Stimulated activated CD4-positive, alpha-beta T cell treated with anti-CD3 and anti-CD28 coated beads, Interleukin-1b, Interleukin-23, amount 100 ng/mL, for 24 hours (primary cell): ENCODE measurements at regions not wholly inside any gene's neighbourhood (a gene's known extent, or its start where the extent isn't known, plus 50 kb on each side); places are given as distances from the start of the nearest gene placed in this dataset.

Experiments used
- DNase-seq, 4 experiments: peaks; one replicate each; pipeline ENCODE4 v3.0.0-alpha.2; 2020; ENCODE audit warnings: low read depth in 4 of 4, low spot score in 1 of 4

DNA sequence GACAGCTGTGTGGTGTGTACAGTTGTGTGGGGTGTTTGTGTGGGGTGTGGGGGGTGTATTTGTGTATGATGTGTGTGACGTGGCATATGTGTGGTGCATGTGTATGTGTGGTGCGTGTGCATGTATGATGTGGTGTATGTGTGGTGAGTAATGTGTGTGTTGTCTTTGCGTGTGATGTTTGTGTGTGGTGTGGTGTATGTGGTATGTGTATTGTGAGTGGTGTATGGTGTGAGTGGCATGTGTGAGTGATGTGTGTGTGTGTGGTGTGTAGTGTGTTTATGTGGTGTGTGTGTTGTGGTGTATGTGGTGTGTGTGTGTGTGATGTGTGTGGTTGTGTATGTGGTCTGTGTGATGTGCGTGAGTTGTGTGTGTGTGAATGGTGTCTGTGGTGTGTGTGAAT is 191.1 kb downstream of the MELK start:
- no peak for DNase-seq

DNA sequence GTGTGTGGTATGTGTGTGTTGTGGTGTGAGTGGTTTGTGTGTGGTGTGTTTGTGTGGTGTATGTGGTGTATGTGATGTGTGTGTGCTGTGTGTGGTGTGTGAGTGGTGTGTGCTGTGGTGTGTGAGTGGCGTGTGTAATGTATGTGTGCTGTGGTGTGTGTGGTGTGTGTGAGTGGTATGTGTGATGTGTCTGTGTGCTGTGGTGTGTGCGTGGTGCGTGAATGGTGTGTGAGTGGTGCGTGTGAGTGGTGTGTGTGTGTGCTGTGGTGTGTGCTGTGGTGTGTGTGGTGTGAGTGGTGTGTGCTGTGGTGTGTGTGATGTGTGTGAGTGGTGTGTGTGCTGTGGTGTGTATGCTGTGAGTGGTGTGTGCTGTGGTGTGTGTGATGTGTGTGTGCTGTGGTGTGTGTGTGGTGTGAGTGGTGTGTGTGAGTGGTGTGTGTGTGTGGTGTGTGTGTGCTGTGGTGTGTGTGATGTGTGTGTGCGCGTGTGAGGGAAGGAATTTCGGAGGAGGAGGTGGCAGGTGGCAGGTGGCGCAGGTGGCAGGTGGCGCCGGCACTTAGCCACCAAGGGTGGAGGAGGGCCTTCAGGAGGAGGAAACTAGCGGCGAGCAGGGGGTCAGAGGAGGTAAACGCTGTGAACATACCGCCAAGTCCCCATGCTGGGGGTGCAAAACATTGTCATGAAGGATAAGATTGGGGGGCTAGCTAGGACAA is 191.8 kb downstream of the MELK start:
- DNase-seq: no peak

DNA sequence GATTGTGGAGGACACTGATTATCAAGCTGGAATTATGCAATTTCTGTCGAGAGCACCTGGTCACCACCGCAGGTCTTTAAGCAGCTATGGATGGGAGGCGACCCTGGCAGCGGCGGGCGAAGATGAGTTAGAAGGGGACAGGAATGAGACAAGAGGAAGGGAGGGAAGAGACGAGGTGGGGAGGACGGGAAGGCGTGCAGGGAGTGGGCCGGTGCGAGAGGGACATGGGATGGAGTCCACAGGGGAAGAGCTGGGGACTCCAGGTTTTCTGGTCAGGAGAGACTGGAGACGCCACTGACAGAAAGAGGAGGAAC is 192.3 kb downstream of the MELK start:
- DNase-seq: no peak

DNA sequence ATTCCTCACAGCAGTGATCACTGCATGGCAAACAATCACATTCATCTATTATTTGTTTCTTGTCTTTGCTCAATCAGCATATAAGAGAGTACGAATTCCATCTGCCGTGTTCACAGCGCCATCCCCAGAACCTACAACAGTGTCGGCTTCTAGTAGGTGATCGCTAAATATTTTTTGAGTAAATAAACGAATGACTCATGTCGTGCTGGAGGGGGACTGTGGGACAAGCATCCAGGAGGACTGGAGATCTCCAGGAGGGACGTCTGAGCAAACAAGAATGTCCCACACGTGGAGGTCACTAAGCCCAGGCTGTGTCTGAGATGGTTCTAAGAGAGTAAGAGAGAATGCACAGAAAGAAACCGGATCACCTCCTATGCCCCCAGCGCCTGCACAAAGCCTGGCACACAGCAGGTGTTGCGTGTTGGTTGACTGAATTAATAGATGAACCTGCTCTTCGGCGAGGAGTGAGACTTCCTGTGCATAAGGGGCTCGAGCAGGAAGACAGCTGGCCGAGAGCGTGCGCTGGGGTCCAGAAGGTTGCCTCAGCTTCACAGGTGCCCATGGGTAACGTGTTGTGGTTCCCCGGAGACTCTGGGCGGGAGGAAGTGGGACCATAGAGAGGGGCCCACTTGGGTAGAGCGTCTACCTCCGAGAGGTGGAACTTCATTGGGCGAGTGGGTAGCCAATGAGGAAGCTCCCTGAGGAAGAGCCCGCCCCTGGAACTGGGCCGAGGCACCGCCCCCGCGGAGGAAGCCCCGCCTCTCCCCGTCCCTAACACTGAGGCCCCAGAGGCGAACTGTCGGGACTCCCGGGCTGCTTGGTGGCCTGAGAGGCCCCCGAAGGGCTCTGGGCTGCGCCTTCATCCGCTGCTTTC is 193.0 kb downstream of the MELK start:
- peak; percentile 73 to 85 (median 82) for DNase-seq

GRCh38 chr9:36768677-36769076 is 196.0 kb downstream of the MELK start:
- DNase-seq: no peak

GRCh38 chr9:36770025-36770424 is 197.3 kb downstream of the MELK start:
- DNase-seq: no peak

DNA sequence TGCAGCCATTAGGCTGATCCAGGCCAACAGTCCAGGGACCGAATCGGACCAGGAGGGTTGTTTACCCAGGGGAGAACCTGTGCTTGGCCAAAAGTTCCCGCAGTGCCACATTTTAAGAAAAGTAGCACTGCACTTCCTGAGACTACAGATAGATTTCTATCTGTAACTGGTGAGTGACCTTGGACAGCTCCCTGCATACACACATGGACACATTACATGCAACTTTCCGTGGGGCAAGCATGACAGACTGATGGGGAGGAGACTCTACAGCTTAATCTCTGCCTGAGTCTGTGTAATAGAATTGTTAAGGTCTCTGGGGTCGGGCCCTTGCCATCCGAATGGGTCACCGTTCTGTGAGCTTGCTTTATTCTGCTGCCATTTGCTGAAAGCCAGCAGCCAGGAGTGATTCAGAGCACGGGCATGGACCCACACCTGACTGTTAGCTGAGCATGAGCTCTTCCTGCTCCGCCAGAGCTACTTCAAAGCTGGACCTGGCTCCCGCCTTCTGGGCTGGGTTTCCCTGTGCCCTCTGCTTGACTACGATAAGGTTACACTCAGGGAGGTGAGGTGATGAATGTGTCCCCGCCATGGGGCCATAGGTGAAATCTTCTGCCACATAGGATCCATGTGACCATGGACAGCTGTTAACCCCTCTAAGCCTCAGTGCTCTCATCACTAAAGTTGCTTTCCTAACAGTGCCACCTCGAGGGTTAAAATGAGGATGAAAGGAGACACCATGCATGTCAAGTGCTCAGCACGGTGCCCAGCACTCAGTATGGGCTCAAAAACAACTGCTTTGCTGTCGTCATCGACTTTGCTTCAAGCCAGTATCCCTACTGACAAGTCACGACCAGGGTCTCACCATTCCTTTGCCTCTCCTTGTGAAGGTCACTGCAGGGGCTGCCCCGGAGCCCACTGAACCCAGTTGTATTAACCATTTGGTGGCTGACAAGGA is 200.0 kb downstream of the MELK start:
- DNase-seq: no peak

DNA sequence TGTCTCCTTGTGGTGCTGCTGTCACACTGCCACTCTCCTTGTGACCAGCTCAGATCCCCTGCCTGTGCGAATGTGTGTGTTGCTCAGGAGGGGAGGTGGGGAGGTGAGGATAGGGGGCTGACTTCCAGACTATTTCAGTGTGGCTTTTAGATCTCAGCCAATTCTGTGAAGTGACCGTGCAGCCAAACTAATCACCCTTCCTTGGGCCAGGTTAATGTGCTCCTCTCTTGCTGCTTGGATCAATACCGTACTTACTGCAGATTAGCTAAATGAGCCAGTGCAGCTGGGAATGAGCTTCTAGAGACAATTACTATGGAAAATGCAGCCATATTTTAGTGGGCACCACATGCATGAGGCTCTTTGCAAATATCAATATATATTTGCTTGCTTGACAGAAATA is 206.0 kb downstream of the MELK start:
- DNase-seq: no peak

- no peak for DNase-seq
Observed at GRCh38 chr9:36779582-36779981, 206.9 kb downstream of the MELK start.

GRCh38 chr9:36780186-36780585 is 207.5 kb downstream of the MELK start:
- DNase-seq: no peak

DNA sequence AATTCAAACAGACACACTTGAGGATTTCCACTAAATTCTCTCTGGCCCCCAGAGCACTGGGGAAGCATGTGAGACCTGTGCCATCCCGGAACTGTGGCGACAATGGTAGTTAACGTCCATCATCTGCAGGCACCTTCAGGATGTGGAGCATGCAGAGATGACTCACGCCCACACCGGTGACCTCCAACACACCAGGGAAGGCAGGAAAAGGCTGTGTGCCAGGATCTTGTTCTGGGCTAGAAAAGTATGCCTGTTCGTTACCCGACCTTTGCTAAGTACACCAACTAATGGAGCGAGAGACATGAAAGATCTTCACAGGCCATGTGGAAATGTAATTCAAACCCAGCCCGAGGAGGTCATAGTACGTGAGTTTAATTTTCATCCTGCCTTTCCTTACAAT is 208.8 kb downstream of the MELK start:
- no peak for DNase-seq
